ENCODE measurements at regions not wholly inside any gene's neighbourhood (a gene's known extent, or its start where the extent isn't known, plus 50 kb on each side); places are given as distances from the start of the nearest gene placed in this dataset.

DNA sequence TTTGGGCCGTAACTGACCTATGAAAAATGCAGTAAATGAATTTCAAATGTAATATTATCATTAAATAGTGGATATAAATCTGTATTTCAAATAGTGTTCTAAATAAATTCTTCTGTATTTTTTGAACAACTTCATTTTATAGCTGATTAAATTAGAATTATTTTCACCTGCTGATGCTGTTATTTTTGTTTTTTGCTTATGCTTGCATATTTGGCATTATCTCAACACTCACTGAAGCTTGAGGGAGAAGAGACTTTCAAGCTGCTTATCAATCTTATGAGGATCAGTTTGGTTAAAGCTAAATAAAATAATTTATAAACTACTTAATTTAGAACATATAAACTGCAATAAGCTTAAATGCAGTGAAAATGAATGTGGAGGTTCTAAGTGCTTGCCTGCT lies 251.3 kb upstream of the PCDH9 start:
- H3K4me3 Mint-ChIP-seq (ENCODE audit: low read depth) = no peak overlapping the region
- no peak for DNase-seq (ENCODE audit: low spot score, unreplicated experiment)
- H3K36me3 Mint-ChIP-seq (ENCODE audit: insufficient read depth) = no peaks in the 10 kb centered on the region
- no peaks in the 10 kb centered on the region for H3K27me3 Mint-ChIP-seq
- TF ChIP-seq, protein P1, sequence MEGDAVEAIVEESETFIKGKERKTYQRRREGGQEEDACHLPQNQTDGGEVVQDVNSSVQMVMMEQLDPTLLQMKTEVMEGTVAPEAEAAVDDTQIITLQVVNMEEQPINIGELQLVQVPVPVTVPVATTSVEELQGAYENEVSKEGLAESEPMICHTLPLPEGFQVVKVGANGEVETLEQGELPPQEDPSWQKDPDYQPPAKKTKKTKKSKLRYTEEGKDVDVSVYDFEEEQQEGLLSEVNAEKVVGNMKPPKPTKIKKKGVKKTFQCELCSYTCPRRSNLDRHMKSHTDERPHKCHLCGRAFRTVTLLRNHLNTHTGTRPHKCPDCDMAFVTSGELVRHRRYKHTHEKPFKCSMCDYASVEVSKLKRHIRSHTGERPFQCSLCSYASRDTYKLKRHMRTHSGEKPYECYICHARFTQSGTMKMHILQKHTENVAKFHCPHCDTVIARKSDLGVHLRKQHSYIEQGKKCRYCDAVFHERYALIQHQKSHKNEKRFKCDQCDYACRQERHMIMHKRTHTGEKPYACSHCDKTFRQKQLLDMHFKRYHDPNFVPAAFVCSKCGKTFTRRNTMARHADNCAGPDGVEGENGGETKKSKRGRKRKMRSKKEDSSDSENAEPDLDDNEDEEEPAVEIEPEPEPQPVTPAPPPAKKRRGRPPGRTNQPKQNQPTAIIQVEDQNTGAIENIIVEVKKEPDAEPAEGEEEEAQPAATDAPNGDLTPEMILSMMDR (IDR thresholded peaks at IDR 0.05; ENCODE audit: unreplicated experiment) = no peak
- H3K4me1 Mint-ChIP-seq (ENCODE audit: low read depth) = no peaks in the 10 kb centered on the region
- no peaks in the 10 kb centered on the region for H3K9me3 Mint-ChIP-seq (ENCODE audit: low read depth)
- H3K27ac Mint-ChIP-seq = no peak overlapping the region

DNA sequence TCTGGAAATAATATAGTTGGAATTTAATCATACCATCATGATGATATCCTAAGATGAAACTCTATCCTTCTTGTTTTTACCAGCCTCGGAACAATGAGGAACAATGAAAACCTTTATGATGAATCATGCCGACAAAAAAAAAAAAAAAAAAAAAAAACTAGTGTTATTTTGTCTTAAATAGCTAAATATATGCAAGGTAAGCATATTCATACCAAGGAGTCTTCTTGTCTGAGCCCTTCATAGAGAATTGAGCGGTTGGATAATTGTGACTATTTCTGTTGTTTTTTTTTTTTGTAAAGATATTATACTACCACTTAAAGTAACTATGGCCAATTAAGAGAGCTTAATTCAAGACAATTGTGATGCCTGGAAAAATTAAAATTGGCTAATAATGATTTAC lies 244.0 kb upstream of the PCDH9 start:
- H3K4me3 Mint-ChIP-seq (ENCODE audit: low read depth) = no peak overlapping the region
- H3K27me3 Mint-ChIP-seq = no peaks in the 10 kb centered on the region
- H3K27ac Mint-ChIP-seq = no peak overlapping the region
- H3K4me1 Mint-ChIP-seq (ENCODE audit: low read depth) = no peaks in the 10 kb centered on the region
- H3K36me3 Mint-ChIP-seq (ENCODE audit: insufficient read depth) = no peaks in the 10 kb centered on the region
- TF ChIP-seq, protein P1 (IDR thresholded peaks at IDR 0.05; ENCODE audit: unreplicated experiment) = no peak
- no peak for DNase-seq (ENCODE audit: low spot score, unreplicated experiment)
- peaks cover 3% of the 10 kb centered on the region for H3K9me3 Mint-ChIP-seq (ENCODE audit: low read depth)

DNA sequence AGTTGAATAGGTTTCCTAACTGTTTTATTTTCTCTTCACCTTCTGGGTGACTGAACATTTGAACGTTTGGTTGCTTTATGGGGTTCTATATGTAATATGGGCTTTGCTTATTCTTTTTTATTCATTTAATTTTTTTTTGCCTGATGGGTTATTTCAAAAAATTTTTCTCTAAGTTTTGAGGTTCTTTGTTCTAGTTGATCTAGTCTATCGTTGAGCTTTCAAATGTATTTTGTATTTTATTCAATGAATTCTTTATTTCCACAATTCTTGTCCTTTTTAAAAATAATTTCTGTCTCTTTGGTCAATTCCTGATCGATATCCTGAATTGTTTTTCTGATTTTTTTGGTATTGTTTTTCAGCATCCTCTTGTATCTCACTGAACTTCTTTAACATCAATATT lies 239.5 kb upstream of the PCDH9 start:
- no peaks in the 10 kb centered on the region for H3K4me1 Mint-ChIP-seq (ENCODE audit: low read depth)
- no peaks in the 10 kb centered on the region for H3K36me3 Mint-ChIP-seq (ENCODE audit: insufficient read depth)
- H3K4me3 Mint-ChIP-seq (ENCODE audit: low read depth) = no peak overlapping the region
- peaks cover 3% of the 10 kb centered on the region for H3K9me3 Mint-ChIP-seq (ENCODE audit: low read depth)
- TF ChIP-seq, protein P1 (IDR thresholded peaks at IDR 0.05; ENCODE audit: unreplicated experiment) = no peak
- no peak overlapping the region for H3K27ac Mint-ChIP-seq
- DNase-seq (ENCODE audit: low spot score, unreplicated experiment) = no peak
- no peaks in the 10 kb centered on the region for H3K27me3 Mint-ChIP-seq

DNA sequence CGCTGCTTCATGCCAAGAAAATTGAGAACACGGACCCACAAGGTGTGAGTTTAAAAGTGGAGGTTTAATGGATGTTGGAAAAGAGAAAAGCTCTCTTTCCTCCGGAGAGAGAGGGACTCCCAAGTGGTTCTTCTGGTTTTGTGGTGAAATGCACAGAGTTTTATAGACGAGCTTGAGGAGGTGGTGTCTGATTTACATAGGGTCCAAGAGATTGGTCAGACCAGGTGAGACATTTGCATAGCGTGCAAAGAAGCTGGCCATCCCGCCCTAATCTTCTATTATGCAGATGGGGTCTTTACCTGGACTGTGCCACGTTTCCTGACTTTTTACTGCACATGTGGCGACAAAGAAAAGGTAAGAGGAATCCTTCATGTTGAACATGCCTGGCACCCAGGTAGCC lies 236.4 kb upstream of the PCDH9 start:
- no peak overlapping the region for H3K4me3 Mint-ChIP-seq (ENCODE audit: low read depth)
- H3K27ac Mint-ChIP-seq = no peak overlapping the region
- H3K4me1 Mint-ChIP-seq (ENCODE audit: low read depth) = no peaks in the 10 kb centered on the region
- no peaks in the 10 kb centered on the region for H3K27me3 Mint-ChIP-seq
- no peaks in the 10 kb centered on the region for H3K36me3 Mint-ChIP-seq (ENCODE audit: insufficient read depth)
- H3K9me3 Mint-ChIP-seq (ENCODE audit: low read depth) = peaks cover 3% of the 10 kb centered on the region
- TF ChIP-seq, protein P1 (IDR thresholded peaks at IDR 0.05; ENCODE audit: unreplicated experiment) = no peak
- DNase-seq (ENCODE audit: low spot score, unreplicated experiment) = no peak

DNA sequence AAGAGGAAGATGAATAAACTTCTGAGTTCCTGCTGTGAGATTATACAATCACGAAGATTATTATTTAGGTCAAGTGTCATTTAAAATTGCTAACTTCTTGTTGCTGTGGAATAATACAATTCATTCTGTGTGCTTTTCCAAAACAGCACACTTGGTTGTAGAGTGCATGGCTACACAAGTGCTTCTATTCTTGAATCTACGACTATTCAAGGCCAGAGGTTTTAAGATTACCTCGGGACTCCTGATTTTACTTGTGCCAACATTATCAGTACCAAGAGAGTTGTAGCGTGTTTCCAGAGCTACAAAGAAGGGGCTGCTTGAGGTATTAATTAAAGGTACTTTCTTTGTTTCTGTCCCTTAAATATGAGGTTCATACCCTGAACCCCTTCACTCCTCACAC lies 234.0 kb upstream of the PCDH9 start:
- no peak overlapping the region for H3K4me3 Mint-ChIP-seq (ENCODE audit: low read depth)

More for the DNA sequence above, 234.0 kb upstream of the PCDH9 start:
- Mint-ChIP-seq H3K27me3 (no peaks in the 10 kb centered on the region), H3K27ac (no peak overlapping the region), H3K36me3 (ENCODE audit: insufficient read depth) (no peaks in the 10 kb centered on the region), H3K9me3 (ENCODE audit: low read depth) (no peaks in the 10 kb centered on the region), H3K4me1 (ENCODE audit: low read depth) (no peaks in the 10 kb centered on the region)
- no peak for DNase-seq (ENCODE audit: low spot score, unreplicated experiment)
- TF ChIP-seq, protein P1 (IDR thresholded peaks at IDR 0.05; ENCODE audit: unreplicated experiment) = no peak

All from progenitor cell of endocrine pancreas (in vitro differentiated cells).